Gastrocnemius medialis (tissue), 4 donors: ENCODE measurements at regions not wholly inside any gene's neighbourhood (a gene's known extent, or its start where the extent isn't known, plus 50 kb on each side); places are given as distances from the start of the nearest gene placed in this dataset.

ENCODE experiments used
- POLR2A ChIP-seq, 2 donors: fragments of 450-650 bp; IDR thresholded peaks; one replicate each; pipeline ENCODE4 v1.6.1; 2017; ENCODE audit warnings: antibody characterized with exemption in 2 of 2, mild to moderate bottlenecking in 2 of 2, moderate library complexity in 2 of 2
- TF ChIP-seq, protein P1 (sequence below), 5 experiments: fragments of 450-650 bp in 3 of 5; fragments of 200-600 bp in 2 of 5; sonication (generic) in 2 of 5; IDR thresholded peaks in 4 of 5; conservative IDR thresholded peaks in 1 of 5; 1 replicate in 4 of 5; 2 replicates in 1 of 5; pipeline ENCODE4 v1.5.1; 2016 to 2019; ENCODE audit warnings: antibody characterized with exemption in 5 of 5, mild to moderate bottlenecking in 3 of 5, moderate library complexity in 3 of 5

DNA sequence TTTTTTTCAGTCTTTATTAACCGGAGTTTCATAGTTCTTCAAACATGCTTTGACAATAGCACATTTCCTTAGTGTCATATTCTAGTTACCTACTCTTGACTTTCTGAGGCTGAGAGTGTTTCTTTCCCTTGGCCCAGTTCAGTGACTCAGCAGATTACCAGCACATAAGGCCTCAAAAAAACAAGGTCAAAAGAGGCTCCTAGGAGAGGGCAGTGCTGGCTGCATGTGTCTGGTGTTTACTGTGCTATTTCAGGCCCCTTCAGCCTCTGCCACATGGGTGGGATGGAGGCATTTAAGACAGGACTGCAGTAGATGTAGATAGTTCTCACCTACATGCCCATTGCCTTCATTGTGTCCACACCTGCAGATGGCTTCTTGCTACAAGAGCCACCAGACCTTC lies 198.2 kb upstream of the SSTR4 start:
- TF ChIP-seq, protein P1, sequence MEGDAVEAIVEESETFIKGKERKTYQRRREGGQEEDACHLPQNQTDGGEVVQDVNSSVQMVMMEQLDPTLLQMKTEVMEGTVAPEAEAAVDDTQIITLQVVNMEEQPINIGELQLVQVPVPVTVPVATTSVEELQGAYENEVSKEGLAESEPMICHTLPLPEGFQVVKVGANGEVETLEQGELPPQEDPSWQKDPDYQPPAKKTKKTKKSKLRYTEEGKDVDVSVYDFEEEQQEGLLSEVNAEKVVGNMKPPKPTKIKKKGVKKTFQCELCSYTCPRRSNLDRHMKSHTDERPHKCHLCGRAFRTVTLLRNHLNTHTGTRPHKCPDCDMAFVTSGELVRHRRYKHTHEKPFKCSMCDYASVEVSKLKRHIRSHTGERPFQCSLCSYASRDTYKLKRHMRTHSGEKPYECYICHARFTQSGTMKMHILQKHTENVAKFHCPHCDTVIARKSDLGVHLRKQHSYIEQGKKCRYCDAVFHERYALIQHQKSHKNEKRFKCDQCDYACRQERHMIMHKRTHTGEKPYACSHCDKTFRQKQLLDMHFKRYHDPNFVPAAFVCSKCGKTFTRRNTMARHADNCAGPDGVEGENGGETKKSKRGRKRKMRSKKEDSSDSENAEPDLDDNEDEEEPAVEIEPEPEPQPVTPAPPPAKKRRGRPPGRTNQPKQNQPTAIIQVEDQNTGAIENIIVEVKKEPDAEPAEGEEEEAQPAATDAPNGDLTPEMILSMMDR (IDR thresholded peaks at IDR 0.05 in 4 of 5, conservative IDR thresholded peaks at IDR 0.05 in 1 of 5) = no peak
- no peak for TF ChIP-seq POLR2A (IDR thresholded peaks at IDR 0.05)
